GM23338 (cell line): ENCODE measurements at regions not wholly inside any gene's neighbourhood (a gene's known extent, or its start where the extent isn't known, plus 50 kb on each side); places are given as distances from the start of the nearest gene placed in this dataset.

Experiments used
- ATAC-seq: fragments of 200-7000 bp; cut with Tn5 transposase; 3 replicates; pipeline ENCODE4 v1.9.1; 2020
- DNase-seq: peaks from one replicate; pipeline ENCODE4 v3.0.0-alpha.2; 2015; ENCODE audit warnings: low spot score
- H2AFZ ChIP-seq: fragments of 200-600 bp; sonication (generic); 2 replicates; pipeline ENCODE4 v1.8.0; 2016; ENCODE audit warnings: antibody characterized with exemption, mild to moderate bottlenecking, moderate library complexity
- H3F3A ChIP-seq: fragments of 200-600 bp; sonication (generic); replicated peaks from 2 replicates; pipeline ENCODE4 v1.8.0; 2017; ENCODE audit warnings: antibody characterized with exemption, mixed run types, low read depth
- H3K27ac ChIP-seq: fragments of 200-600 bp; sonication (generic); 2 replicates; pipeline ENCODE4 v1.6.1; 2016; ENCODE audit warnings: low read depth
- H3K27me3 ChIP-seq: fragments of 200-600 bp; sonication (generic); 2 replicates; pipeline ENCODE4 v1.8.0; 2016; ENCODE audit warnings: mild to moderate bottlenecking, mixed run types, moderate library complexity; ENCODE audit not compliant: insufficient read depth
- H3K36me3 ChIP-seq: fragments of 200-600 bp; sonication (generic); 2 replicates; pipeline ENCODE4 v1.8.0; 2016; ENCODE audit warnings: mild to moderate bottlenecking; ENCODE audit not compliant: insufficient read depth
- H3K4me1 ChIP-seq: fragments of 200-600 bp; sonication (generic); 2 replicates; pipeline ENCODE4 v1.8.0; 2016; ENCODE audit warnings: mild to moderate bottlenecking, moderate library complexity; ENCODE audit not compliant: insufficient read depth
- H3K4me2 ChIP-seq: fragments of 200-600 bp; sonication (generic); 2 replicates; pipeline ENCODE4 v1.7.1; 2017; ENCODE audit warnings: mixed run types
- H3K4me3 ChIP-seq: fragments of 200-600 bp; sonication (generic); 2 replicates; pipeline ENCODE4 v1.6.1; 2016; ENCODE audit warnings: mixed run types
- H3K79me2 ChIP-seq: fragments of 200-600 bp; sonication (generic); replicated peaks from 2 replicates; pipeline ENCODE4 v1.8.0; 2017; ENCODE audit warnings: mild to moderate bottlenecking; ENCODE audit not compliant: insufficient read depth
- H3K9me2 ChIP-seq: fragments of 200-600 bp; sonication (generic); 2 replicates; pipeline ENCODE4 v1.8.0; 2017; ENCODE audit not compliant: insufficient read depth
- H4K20me1 ChIP-seq: fragments of 200-600 bp; sonication (generic); replicated peaks from 2 replicates; pipeline ENCODE4 v1.8.0; 2017; ENCODE audit warnings: mild to moderate bottlenecking; ENCODE audit not compliant: insufficient read depth
- H3K27ac Mint-ChIP-seq: 2 replicates; pipeline ENCODE4 v1.8.0; 2020; ENCODE audit warnings: inconsistent platforms, mild to moderate bottlenecking, moderate library complexity, mixed read lengths
- H3K27me3 Mint-ChIP-seq: 3 replicates; pipeline ENCODE4 v1.8.0; 2022; ENCODE audit warnings: low read depth, mild to moderate bottlenecking, moderate library complexity, mixed read lengths, inconsistent platforms; ENCODE audit not compliant: insufficient read depth, poor library complexity
- H3K36me3 Mint-ChIP-seq: 3 replicates; pipeline ENCODE4 v1.8.0; 2021; ENCODE audit warnings: low read depth, mild to moderate bottlenecking, inconsistent platforms, moderate library complexity, mixed read lengths
- H3K4me1 Mint-ChIP-seq: 3 replicates; pipeline ENCODE4 v1.8.0; 2020; ENCODE audit warnings: mild to moderate bottlenecking, inconsistent platforms, mixed read lengths
- H3K4me3 Mint-ChIP-seq: 3 replicates; pipeline ENCODE4 v1.8.0; 2021; ENCODE audit warnings: moderate library complexity, mild to moderate bottlenecking, inconsistent platforms, mixed read lengths
- H3K9me3 Mint-ChIP-seq: 3 replicates; pipeline ENCODE4 v1.8.0; 2020; ENCODE audit warnings: moderate library complexity, mild to moderate bottlenecking, inconsistent platforms, mixed read lengths
- CREB1 ChIP-seq: fragments of 250-450 bp; sonication (Bioruptor Pico); IDR thresholded peaks from 2 replicates; pipeline ENCODE4 v1.5.0; 2020; ENCODE audit warnings: low read depth, mild to moderate bottlenecking, moderate library complexity
- EZH2 ChIP-seq: fragments of 200-600 bp; sonication (generic); IDR thresholded peaks from one replicate; pipeline ENCODE4 v1.8.0; 2017; ENCODE audit warnings: antibody characterized with exemption, mild to moderate bottlenecking, low read depth; ENCODE audit not compliant: unreplicated experiment
- EZH2phosphoT487 ChIP-seq: fragments of 200-600 bp; sonication (generic); IDR thresholded peaks from one replicate; pipeline ENCODE4 v1.8.1; 2018; ENCODE audit warnings: antibody characterized with exemption; ENCODE audit not compliant: unreplicated experiment
- JUNB ChIP-seq: IDR thresholded peaks from one replicate; pipeline ENCODE4 v1.6.1; 2016; ENCODE audit warnings: antibody characterized with exemption; ENCODE audit not compliant: unreplicated experiment
- NANOG ChIP-seq: IDR thresholded peaks from 2 replicates; pipeline ENCODE4 v1.6.1; 2016; ENCODE audit warnings: antibody characterized with exemption, borderline replicate concordance
- POLR2AphosphoS5 ChIP-seq: IDR thresholded peaks from 2 replicates; pipeline ENCODE4 v1.6.1; 2016; ENCODE audit warnings: antibody characterized with exemption, low read depth
- STAT1 ChIP-seq: IDR thresholded peaks from one replicate; pipeline ENCODE4 v1.6.1; 2016; ENCODE audit warnings: antibody characterized with exemption; ENCODE audit not compliant: unreplicated experiment
- ZNF114 ChIP-seq: fragments of 250-450 bp; sonication (Bioruptor Pico); IDR thresholded peaks from 2 replicates; pipeline ENCODE4 v1.5.0; 2020; ENCODE audit warnings: mild to moderate bottlenecking, moderate library complexity
- ZNF331 ChIP-seq: fragments of 250-450 bp; sonication (Bioruptor Pico); IDR thresholded peaks from 2 replicates; pipeline ENCODE4 v1.5.0; 2020; ENCODE audit warnings: low read depth, mild to moderate bottlenecking, moderate library complexity
- TF ChIP-seq, protein P1 (sequence below): IDR thresholded peaks from 2 replicates; pipeline ENCODE4 v1.6.1; 2016; ENCODE audit warnings: antibody characterized with exemption
- TF ChIP-seq, protein P2 (sequence below): IDR thresholded peaks from one replicate; pipeline ENCODE4 v1.6.1; 2018; ENCODE audit warnings: antibody characterized with exemption; ENCODE audit not compliant: unreplicated experiment
- TF ChIP-seq, protein P3 (sequence below): fragments of 250-450 bp; sonication (Bioruptor Pico); IDR thresholded peaks from 2 replicates; pipeline ENCODE4 v1.5.0; 2020; ENCODE audit warnings: mild to moderate bottlenecking, moderate library complexity

DNA sequence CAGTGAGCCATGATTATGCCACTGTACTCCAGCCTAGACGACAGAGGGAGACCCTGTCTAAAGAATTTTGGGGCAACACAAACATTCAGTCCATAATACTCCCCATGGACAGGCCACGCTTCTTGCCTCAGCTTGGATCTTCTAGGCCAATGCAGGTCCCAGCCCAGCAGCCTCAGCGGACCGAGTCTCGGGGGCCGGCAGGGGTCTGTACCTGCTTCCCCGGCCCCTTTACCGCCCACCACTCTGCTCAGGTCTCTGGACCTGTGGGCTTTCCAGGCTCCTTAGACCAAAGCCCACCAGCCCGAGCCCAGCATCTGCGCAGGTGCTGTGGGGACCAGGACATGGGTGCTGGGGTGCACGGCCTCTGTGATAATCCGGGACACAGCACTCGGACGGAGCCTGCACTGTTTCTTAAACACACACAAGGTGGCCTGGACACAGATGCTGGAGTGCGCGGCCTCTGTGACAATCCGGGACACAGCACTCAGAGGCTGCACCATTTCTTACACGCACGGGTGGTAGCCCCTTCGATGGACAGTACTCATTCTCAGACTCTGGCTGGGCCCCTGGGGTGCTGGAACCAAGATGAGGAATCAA is 62.1 kb upstream of the GPC1 start (continued):
- TF ChIP-seq, protein P1, sequence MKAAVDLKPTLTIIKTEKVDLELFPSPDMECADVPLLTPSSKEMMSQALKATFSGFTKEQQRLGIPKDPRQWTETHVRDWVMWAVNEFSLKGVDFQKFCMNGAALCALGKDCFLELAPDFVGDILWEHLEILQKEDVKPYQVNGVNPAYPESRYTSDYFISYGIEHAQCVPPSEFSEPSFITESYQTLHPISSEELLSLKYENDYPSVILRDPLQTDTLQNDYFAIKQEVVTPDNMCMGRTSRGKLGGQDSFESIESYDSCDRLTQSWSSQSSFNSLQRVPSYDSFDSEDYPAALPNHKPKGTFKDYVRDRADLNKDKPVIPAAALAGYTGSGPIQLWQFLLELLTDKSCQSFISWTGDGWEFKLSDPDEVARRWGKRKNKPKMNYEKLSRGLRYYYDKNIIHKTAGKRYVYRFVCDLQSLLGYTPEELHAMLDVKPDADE = no peak
- no peak for TF ChIP-seq POLR2AphosphoS5
- no peak for TF ChIP-seq STAT1
- no peak for TF ChIP-seq NANOG
- TF ChIP-seq ZNF114 (CRISPR knock-in tag) = no peak
- TF ChIP-seq EZH2phosphoT487 = no peak
- no peak for TF ChIP-seq EZH2

- H3K4me3 ChIP-seq = no peak overlapping the region
- no peaks in the 10 kb centered on the region for H3K36me3 ChIP-seq
- no peak overlapping the region for H3K4me3 Mint-ChIP-seq
- H2AFZ ChIP-seq = no peak overlapping the region
- H3K79me2 ChIP-seq = no peaks in the 10 kb centered on the region
- H3K27me3 Mint-ChIP-seq = peaks cover 14% of the 10 kb centered on the region
- ATAC-seq = no peak; the same call in 2 of the 3 replicates
- no peaks in the 10 kb centered on the region for H3K9me3 Mint-ChIP-seq
- H3F3A ChIP-seq = no peaks in the 10 kb centered on the region
- H3K27ac ChIP-seq = no peak overlapping the region
- H3K9me2 ChIP-seq = no peaks in the 10 kb centered on the region
- no peaks in the 10 kb centered on the region for H3K4me1 ChIP-seq
- no peak overlapping the region for H3K4me2 ChIP-seq
- no peaks in the 10 kb centered on the region for H3K4me1 Mint-ChIP-seq
- H3K27me3 ChIP-seq = no peaks in the 10 kb centered on the region
- no peaks in the 10 kb centered on the region for H3K36me3 Mint-ChIP-seq
- no peaks in the 10 kb centered on the region for H4K20me1 ChIP-seq
- no peak for DNase-seq
- no peak overlapping the region for H3K27ac Mint-ChIP-seq
- TF ChIP-seq EZH2phosphoT487 (no peak), JUNB (no peak), POLR2AphosphoS5 (no peak), ZNF331 (CRISPR knock-in tag) (no peak), ZNF114 (CRISPR knock-in tag) (no peak), CREB1 (CRISPR knock-in tag) (no peak)
- TF ChIP-seq, protein P2, sequence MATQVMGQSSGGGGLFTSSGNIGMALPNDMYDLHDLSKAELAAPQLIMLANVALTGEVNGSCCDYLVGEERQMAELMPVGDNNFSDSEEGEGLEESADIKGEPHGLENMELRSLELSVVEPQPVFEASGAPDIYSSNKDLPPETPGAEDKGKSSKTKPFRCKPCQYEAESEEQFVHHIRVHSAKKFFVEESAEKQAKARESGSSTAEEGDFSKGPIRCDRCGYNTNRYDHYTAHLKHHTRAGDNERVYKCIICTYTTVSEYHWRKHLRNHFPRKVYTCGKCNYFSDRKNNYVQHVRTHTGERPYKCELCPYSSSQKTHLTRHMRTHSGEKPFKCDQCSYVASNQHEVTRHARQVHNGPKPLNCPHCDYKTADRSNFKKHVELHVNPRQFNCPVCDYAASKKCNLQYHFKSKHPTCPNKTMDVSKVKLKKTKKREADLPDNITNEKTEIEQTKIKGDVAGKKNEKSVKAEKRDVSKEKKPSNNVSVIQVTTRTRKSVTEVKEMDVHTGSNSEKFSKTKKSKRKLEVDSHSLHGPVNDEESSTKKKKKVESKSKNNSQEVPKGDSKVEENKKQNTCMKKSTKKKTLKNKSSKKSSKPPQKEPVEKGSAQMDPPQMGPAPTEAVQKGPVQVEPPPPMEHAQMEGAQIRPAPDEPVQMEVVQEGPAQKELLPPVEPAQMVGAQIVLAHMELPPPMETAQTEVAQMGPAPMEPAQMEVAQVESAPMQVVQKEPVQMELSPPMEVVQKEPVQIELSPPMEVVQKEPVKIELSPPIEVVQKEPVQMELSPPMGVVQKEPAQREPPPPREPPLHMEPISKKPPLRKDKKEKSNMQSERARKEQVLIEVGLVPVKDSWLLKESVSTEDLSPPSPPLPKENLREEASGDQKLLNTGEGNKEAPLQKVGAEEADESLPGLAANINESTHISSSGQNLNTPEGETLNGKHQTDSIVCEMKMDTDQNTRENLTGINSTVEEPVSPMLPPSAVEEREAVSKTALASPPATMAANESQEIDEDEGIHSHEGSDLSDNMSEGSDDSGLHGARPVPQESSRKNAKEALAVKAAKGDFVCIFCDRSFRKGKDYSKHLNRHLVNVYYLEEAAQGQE = no peak
- TF ChIP-seq, protein P1 = no peak
- TF ChIP-seq, protein P3, sequence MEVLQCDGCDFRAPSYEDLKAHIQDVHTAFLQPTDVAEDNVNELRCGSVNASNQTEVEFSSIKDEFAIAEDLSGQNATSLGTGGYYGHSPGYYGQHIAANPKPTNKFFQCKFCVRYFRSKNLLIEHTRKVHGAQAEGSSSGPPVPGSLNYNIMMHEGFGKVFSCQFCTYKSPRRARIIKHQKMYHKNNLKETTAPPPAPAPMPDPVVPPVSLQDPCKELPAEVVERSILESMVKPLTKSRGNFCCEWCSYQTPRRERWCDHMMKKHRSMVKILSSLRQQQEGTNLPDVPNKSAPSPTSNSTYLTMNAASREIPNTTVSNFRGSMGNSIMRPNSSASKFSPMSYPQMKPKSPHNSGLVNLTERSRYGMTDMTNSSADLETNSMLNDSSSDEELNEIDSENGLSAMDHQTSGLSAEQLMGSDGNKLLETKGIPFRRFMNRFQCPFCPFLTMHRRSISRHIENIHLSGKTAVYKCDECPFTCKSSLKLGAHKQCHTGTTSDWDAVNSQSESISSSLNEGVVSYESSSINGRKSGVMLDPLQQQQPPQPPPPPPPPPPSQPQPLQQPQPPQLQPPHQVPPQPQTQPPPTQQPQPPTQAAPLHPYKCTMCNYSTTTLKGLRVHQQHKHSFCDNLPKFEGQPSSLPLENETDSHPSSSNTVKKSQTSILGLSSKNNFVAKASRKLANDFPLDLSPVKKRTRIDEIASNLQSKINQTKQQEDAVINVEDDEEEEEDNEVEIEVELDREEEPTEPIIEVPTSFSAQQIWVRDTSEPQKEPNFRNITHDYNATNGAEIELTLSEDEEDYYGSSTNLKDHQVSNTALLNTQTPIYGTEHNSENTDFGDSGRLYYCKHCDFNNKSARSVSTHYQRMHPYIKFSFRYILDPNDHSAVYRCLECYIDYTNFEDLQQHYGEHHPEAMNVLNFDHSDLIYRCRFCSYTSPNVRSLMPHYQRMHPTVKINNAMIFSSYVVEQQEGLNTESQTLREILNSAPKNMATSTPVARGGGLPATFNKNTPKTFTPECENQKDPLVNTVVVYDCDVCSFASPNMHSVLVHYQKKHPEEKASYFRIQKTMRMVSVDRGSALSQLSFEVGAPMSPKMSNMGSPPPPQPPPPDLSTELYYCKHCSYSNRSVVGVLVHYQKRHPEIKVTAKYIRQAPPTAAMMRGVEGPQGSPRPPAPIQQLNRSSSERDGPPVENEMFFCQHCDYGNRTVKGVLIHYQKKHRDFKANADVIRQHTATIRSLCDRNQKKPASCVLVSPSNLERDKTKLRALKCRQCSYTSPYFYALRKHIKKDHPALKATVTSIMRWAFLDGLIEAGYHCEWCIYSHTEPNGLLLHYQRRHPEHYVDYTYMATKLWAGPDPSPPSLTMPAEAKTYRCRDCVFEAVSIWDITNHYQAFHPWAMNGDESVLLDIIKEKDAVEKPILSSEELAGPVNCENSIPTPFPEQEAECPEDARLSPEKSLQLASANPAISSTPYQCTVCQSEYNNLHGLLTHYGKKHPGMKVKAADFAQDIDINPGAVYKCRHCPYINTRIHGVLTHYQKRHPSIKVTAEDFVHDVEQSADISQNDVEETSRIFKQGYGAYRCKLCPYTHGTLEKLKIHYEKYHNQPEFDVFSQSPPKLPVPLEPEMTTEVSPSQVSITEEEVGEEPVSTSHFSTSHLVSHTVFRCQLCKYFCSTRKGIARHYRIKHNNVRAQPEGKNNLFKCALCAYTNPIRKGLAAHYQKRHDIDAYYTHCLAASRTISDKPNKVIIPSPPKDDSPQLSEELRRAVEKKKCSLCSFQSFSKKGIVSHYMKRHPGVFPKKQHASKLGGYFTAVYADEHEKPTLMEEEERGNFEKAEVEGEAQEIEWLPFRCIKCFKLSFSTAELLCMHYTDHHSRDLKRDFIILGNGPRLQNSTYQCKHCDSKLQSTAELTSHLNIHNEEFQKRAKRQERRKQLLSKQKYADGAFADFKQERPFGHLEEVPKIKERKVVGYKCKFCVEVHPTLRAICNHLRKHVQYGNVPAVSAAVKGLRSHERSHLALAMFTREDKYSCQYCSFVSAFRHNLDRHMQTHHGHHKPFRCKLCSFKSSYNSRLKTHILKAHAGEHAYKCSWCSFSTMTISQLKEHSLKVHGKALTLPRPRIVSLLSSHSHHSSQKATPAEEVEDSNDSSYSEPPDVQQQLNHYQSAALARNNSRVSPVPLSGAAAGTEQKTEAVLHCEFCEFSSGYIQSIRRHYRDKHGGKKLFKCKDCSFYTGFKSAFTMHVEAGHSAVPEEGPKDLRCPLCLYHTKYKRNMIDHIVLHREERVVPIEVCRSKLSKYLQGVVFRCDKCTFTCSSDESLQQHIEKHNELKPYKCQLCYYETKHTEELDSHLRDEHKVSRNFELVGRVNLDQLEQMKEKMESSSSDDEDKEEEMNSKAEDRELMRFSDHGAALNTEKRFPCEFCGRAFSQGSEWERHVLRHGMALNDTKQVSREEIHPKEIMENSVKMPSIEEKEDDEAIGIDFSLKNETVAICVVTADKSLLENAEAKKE (CRISPR knock-in tag) = no peak
These were observed 61.2 kb upstream of the GPC1 start for GRCh38 chr2:240374085-240374907.
